H1 (cell line): ENCODE measurements at regions not wholly inside any gene's neighbourhood (a gene's known extent, or its start where the extent isn't known, plus 50 kb on each side); places are given as distances from the start of the nearest gene placed in this dataset.

Source experiments
- BCL11A ChIP-seq, 2 experiments: IDR thresholded peaks; one replicate each; pipeline ENCODE4 v1.6.1; 2011; ENCODE audit warnings: low read depth in 2 of 2, low read length in 2 of 2, mild to moderate bottlenecking in 2 of 2
- EGR1 ChIP-seq: IDR thresholded peaks from 2 replicates; pipeline ENCODE4 v1.6.1; 2011; ENCODE audit warnings: low read depth, low read length, borderline replicate concordance
- SIN3A ChIP-seq, 2 experiments: IDR thresholded peaks in 1 of 2; conservative IDR thresholded peaks in 1 of 2; 2 replicates each; pipeline ENCODE4 v1.6.1; 2011 to 2012; ENCODE audit warnings: low read length in 2 of 2, improper control_type of control experiment in 1 of 2, low read depth in 1 of 2, mild to moderate bottlenecking in 1 of 2

- no peak for TF ChIP-seq SIN3A (conservative IDR thresholded peaks at IDR 0.05 in 1 of 2, IDR thresholded peaks at IDR 0.05 in 1 of 2; ENCODE audit: low read depth in 1 of 2, low read length in 2 of 2)
- TF ChIP-seq EGR1: no peak
- no peak for TF ChIP-seq BCL11A (IDR thresholded peaks at IDR 0.05; ENCODE audit: low read depth in 2 of 2, low read length in 2 of 2)
These were observed 613.9 kb downstream of the TECRL start for GRCh38 chr4:63795301-63795700.
